HepG2 (cell line): ENCODE measurements at regions not wholly inside any gene's neighbourhood (a gene's known extent, or its start where the extent isn't known, plus 50 kb on each side); places are given as distances from the start of the nearest gene placed in this dataset.
A peak's percentile ranks its signal among the peaks of the same experiment; 100 is the strongest.

Source experiments
- ERF ChIP-seq: IDR thresholded peaks from 2 replicates; pipeline ENCODE4 v1.6.1; 2018; ENCODE audit warnings: missing biosample characterization, missing genetic modification reagents
- FOXO1 ChIP-seq: sonication (generic); formaldehyde crosslinking; IDR thresholded peaks from 2 replicates; pipeline ENCODE4 v1.4.0; 2020; ENCODE audit warnings: missing genetic modification reagents
- KMT2B ChIP-seq: IDR thresholded peaks from 2 replicates; pipeline ENCODE4 v1.6.1; 2016; ENCODE audit warnings: missing genetic modification reagents, missing compliant biosample characterization
- MAFF ChIP-seq: IDR thresholded peaks from 2 replicates; pipeline ENCODE4 v1.6.1; 2011; ENCODE audit warnings: low read depth, low read length, improper control_type of control experiment
- MAFK ChIP-seq, 2 experiments: IDR thresholded peaks in 1 of 2; conservative IDR thresholded peaks in 1 of 2; 2 replicates each; pipeline ENCODE4 v1.6.1; 2011; ENCODE audit warnings: improper control_type of control experiment in 2 of 2, low read length in 2 of 2
- NFYC ChIP-seq: IDR thresholded peaks from 2 replicates; pipeline ENCODE4 v1.6.1; 2016; ENCODE audit warnings: missing genetic modification reagents, missing compliant biosample characterization
- PRMT3 ChIP-seq: sonication (generic); formaldehyde crosslinking; IDR thresholded peaks from 2 replicates; pipeline ENCODE4 v1.8.1; 2022; ENCODE audit warnings: low read depth, mild to moderate bottlenecking, moderate library complexity, missing genetic modification reagents, borderline replicate concordance
- SIN3B ChIP-seq: fragments of 150-350 bp; IDR thresholded peaks from 2 replicates; pipeline ENCODE4 v1.6.1; 2014; ENCODE audit warnings: low read length
- SMAD9 ChIP-seq: sonication (generic); formaldehyde crosslinking; IDR thresholded peaks from 2 replicates; pipeline ENCODE4 v1.5.1; 2020; ENCODE audit warnings: mild to moderate bottlenecking, missing genetic modification reagents
- SMYD3 ChIP-seq: sonication (generic); formaldehyde crosslinking; IDR thresholded peaks from 2 replicates; pipeline ENCODE4 v1.8.1; 2023; ENCODE audit warnings: mild to moderate bottlenecking, missing genetic modification reagents
- TBX2 ChIP-seq: sonication (generic); formaldehyde crosslinking; IDR thresholded peaks from 2 replicates; pipeline ENCODE4 v1.5.0; 2020; ENCODE audit warnings: missing genetic modification reagents, mild to moderate bottlenecking, borderline replicate concordance
- TFDP2 ChIP-seq: sonication (generic); formaldehyde crosslinking; IDR thresholded peaks from 2 replicates; pipeline ENCODE4 v1.4.0; 2020; ENCODE audit warnings: missing genetic modification reagents
- ZBTB38 ChIP-seq: sonication (generic); formaldehyde crosslinking; IDR thresholded peaks from 2 replicates; pipeline ENCODE4 v1.5.1; 2020; ENCODE audit warnings: mild to moderate bottlenecking, missing genetic modification reagents
- ZNF101 ChIP-seq: sonication (generic); formaldehyde crosslinking; IDR thresholded peaks from 2 replicates; pipeline ENCODE4 v1.4.0; 2020; ENCODE audit warnings: mild to moderate bottlenecking, low read depth, missing genetic modification reagents, borderline replicate concordance
- ZNF143 ChIP-seq: sonication (generic); formaldehyde crosslinking; IDR thresholded peaks from 2 replicates; pipeline ENCODE4 v1.4.0; 2020; ENCODE audit warnings: missing genetic modification reagents
- ZNF232 ChIP-seq: sonication (generic); formaldehyde crosslinking; IDR thresholded peaks from 2 replicates; pipeline ENCODE4 v1.4.0; 2020; ENCODE audit warnings: missing genetic modification reagents, borderline replicate concordance
- ZNF563 ChIP-seq: sonication (generic); formaldehyde crosslinking; IDR thresholded peaks from 2 replicates; pipeline ENCODE4 v1.8.0; 2022; ENCODE audit warnings: mild to moderate bottlenecking, moderate library complexity, missing genetic modification reagents
- TF ChIP-seq, protein P1 (sequence below): IDR thresholded peaks from 2 replicates; pipeline ENCODE4 v1.6.1; 2016; ENCODE audit warnings: mild to moderate bottlenecking
- TF ChIP-seq, protein P2 (sequence below): sonication (generic); formaldehyde crosslinking; IDR thresholded peaks from 2 replicates; pipeline ENCODE4 v1.4.0; 2020; ENCODE audit warnings: missing genetic modification reagents
- TF ChIP-seq, protein P3 (sequence below): sonication (generic); formaldehyde crosslinking; IDR thresholded peaks from 2 replicates; pipeline ENCODE4 v1.9.0; 2021; ENCODE audit warnings: missing genetic modification reagents, mild to moderate bottlenecking, borderline replicate concordance
- TF ChIP-seq, protein P4 (sequence below): sonication (generic); formaldehyde crosslinking; IDR thresholded peaks from 2 replicates; pipeline ENCODE4 v1.5.0; 2020; ENCODE audit warnings: mild to moderate bottlenecking, missing genetic modification reagents, moderate library complexity

DNA sequence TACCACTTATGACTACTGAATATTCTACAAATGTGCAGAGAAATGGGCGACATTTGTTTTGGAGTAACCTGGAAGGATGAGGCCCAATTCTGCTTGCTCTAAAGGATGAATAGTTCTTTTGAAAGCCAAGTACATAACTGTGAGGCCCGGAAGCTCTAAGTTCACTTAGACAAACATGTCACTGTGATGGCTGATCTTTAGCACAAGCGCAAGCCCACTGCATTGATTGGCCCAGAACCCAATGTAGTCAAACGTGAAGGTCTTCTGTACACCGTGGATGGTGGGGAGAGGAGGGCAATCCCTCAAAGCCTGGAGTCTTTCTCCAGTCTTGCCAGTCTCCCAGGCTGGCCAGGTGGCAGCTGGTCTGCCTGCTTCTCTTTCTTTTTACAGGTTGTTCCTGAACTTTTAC is 139.6 kb downstream of the RFC3 start (continued):
- peak; percentile 19; the same call in 1 of the 2 replicates for TF ChIP-seq TFDP2
- TF ChIP-seq, protein P1, sequence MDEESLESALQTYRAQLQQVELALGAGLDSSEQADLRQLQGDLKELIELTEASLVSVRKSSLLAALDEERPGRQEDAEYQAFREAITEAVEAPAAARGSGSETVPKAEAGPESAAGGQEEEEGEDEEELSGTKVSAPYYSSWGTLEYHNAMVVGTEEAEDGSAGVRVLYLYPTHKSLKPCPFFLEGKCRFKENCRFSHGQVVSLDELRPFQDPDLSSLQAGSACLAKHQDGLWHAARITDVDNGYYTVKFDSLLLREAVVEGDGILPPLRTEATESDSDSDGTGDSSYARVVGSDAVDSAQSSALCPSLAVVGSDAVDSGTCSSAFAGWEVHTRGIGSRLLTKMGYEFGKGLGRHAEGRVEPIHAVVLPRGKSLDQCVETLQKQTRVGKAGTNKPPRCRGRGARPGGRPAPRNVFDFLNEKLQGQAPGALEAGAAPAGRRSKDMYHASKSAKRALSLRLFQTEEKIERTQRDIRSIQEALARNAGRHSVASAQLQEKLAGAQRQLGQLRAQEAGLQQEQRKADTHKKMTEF: peak; percentile 40; the same call in 1 of the 2 replicates
- TF ChIP-seq KMT2B (CRISPR knock-in tag): 0 out of 2 replicates have a peak, but pooled peaks have one; percentile 32
- no peak for TF ChIP-seq SIN3B
- TF ChIP-seq, protein P2, sequence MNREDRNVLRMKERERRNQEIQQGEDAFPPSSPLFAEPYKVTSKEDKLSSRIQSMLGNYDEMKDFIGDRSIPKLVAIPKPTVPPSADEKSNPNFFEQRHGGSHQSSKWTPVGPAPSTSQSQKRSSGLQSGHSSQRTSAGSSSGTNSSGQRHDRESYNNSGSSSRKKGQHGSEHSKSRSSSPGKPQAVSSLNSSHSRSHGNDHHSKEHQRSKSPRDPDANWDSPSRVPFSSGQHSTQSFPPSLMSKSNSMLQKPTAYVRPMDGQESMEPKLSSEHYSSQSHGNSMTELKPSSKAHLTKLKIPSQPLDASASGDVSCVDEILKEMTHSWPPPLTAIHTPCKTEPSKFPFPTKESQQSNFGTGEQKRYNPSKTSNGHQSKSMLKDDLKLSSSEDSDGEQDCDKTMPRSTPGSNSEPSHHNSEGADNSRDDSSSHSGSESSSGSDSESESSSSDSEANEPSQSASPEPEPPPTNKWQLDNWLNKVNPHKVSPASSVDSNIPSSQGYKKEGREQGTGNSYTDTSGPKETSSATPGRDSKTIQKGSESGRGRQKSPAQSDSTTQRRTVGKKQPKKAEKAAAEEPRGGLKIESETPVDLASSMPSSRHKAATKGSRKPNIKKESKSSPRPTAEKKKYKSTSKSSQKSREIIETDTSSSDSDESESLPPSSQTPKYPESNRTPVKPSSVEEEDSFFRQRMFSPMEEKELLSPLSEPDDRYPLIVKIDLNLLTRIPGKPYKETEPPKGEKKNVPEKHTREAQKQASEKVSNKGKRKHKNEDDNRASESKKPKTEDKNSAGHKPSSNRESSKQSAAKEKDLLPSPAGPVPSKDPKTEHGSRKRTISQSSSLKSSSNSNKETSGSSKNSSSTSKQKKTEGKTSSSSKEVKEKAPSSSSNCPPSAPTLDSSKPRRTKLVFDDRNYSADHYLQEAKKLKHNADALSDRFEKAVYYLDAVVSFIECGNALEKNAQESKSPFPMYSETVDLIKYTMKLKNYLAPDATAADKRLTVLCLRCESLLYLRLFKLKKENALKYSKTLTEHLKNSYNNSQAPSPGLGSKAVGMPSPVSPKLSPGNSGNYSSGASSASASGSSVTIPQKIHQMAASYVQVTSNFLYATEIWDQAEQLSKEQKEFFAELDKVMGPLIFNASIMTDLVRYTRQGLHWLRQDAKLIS (CRISPR knock-in tag): no peak
- no peak for TF ChIP-seq MAFF
- no peak for TF ChIP-seq ZNF101 (CRISPR knock-in tag)
- no peak for TF ChIP-seq ZNF563 (CRISPR knock-in tag)
- 0 out of 2 replicates have a peak, but pooled peaks have one; percentile 40 for TF ChIP-seq ERF (CRISPR knock-in tag)
- TF ChIP-seq ZNF232 (CRISPR knock-in tag): no peak
- TF ChIP-seq, protein P3, sequence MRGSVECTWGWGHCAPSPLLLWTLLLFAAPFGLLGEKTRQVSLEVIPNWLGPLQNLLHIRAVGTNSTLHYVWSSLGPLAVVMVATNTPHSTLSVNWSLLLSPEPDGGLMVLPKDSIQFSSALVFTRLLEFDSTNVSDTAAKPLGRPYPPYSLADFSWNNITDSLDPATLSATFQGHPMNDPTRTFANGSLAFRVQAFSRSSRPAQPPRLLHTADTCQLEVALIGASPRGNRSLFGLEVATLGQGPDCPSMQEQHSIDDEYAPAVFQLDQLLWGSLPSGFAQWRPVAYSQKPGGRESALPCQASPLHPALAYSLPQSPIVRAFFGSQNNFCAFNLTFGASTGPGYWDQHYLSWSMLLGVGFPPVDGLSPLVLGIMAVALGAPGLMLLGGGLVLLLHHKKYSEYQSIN (CRISPR knock-in tag): no peak
- TF ChIP-seq, protein P4, sequence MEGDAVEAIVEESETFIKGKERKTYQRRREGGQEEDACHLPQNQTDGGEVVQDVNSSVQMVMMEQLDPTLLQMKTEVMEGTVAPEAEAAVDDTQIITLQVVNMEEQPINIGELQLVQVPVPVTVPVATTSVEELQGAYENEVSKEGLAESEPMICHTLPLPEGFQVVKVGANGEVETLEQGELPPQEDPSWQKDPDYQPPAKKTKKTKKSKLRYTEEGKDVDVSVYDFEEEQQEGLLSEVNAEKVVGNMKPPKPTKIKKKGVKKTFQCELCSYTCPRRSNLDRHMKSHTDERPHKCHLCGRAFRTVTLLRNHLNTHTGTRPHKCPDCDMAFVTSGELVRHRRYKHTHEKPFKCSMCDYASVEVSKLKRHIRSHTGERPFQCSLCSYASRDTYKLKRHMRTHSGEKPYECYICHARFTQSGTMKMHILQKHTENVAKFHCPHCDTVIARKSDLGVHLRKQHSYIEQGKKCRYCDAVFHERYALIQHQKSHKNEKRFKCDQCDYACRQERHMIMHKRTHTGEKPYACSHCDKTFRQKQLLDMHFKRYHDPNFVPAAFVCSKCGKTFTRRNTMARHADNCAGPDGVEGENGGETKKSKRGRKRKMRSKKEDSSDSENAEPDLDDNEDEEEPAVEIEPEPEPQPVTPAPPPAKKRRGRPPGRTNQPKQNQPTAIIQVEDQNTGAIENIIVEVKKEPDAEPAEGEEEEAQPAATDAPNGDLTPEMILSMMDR: no peak
- no peak for TF ChIP-seq ZBTB38 (CRISPR knock-in tag)
- no peak for TF ChIP-seq ZNF143 (CRISPR knock-in tag)
- no peak for TF ChIP-seq PRMT3 (CRISPR knock-in tag)
- no peak for TF ChIP-seq SMAD9 (CRISPR knock-in tag)
- no peak for TF ChIP-seq SMYD3 (CRISPR knock-in tag)
- TF ChIP-seq TBX2 (CRISPR knock-in tag): peak; percentile 67; the same call in 1 of the 2 replicates
- peak; percentile 57 for TF ChIP-seq NFYC (CRISPR knock-in tag)
- peak; percentile 84 for TF ChIP-seq FOXO1
- TF ChIP-seq MAFK (conservative IDR thresholded peaks at IDR 0.05 in 1 of 2, IDR thresholded peaks at IDR 0.05 in 1 of 2; ENCODE audit: low read length in 2 of 2): no peak
